ENCODE measurements at regions not wholly inside any gene's neighbourhood (a gene's known extent, or its start where the extent isn't known, plus 50 kb on each side); places are given as distances from the start of the nearest gene placed in this dataset.

- Histone ChIP-seq H3K27ac (no peak overlapping the region), H3K9me3 (no peaks in the 10 kb centered on the region), H3K4me3 (peak overlapping the region in 1 of 8 donors; percentile 2), H3K27me3 (replicated peaks in 1 of 7) (peaks cover 0 to 93% (median 17%) of the 10 kb centered on the region in 7 donors), H3K4me1 (peaks cover 0 to 25% (median 19%) of the 10 kb centered on the region in 6 donors), H3K36me3 (no peaks in the 10 kb centered on the region)
- intact Hi-C loops (cut with DNase I; ENCODE audit: low total_unique reads): no loop called here
- no peak for DNase-seq
- WGBS, 5 donors: 21 to 37% (median 28%) methylated on average over 3 of the region's 3 CpGs
- TF ChIP-seq, protein P1, sequence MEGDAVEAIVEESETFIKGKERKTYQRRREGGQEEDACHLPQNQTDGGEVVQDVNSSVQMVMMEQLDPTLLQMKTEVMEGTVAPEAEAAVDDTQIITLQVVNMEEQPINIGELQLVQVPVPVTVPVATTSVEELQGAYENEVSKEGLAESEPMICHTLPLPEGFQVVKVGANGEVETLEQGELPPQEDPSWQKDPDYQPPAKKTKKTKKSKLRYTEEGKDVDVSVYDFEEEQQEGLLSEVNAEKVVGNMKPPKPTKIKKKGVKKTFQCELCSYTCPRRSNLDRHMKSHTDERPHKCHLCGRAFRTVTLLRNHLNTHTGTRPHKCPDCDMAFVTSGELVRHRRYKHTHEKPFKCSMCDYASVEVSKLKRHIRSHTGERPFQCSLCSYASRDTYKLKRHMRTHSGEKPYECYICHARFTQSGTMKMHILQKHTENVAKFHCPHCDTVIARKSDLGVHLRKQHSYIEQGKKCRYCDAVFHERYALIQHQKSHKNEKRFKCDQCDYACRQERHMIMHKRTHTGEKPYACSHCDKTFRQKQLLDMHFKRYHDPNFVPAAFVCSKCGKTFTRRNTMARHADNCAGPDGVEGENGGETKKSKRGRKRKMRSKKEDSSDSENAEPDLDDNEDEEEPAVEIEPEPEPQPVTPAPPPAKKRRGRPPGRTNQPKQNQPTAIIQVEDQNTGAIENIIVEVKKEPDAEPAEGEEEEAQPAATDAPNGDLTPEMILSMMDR (IDR thresholded peaks at IDR 0.05 in 8 of 11, conservative IDR thresholded peaks at IDR 0.05 in 3 of 11): no peak
- TF ChIP-seq POLR2AphosphoS5 (IDR thresholded peaks at IDR 0.05) (no peak), POLR2A (IDR thresholded peaks at IDR 0.05) (no peak)
Measured at GRCh38 chr6:28656715-28657114, 131.0 kb downstream of the GPX5 start.

GRCh38 chr6:28657381-28657768 lies 131.7 kb downstream of the GPX5 start:
- H3K27me3 ChIP-seq (replicated peaks in 1 of 7): peaks cover 0 to 94% (median 17%) of the 10 kb centered on the region in 7 donors
- no peak for DNase-seq
- intact Hi-C loops (cut with DNase I; ENCODE audit: low total_unique reads): no loop called here
- 3 to 7% (median 3%) methylated on average over 10 of the region's 10 CpGs for WGBS, 5 donors
- peaks cover 0 to 25% (median 19%) of the 10 kb centered on the region in 6 donors for H3K4me1 ChIP-seq
- no peaks in the 10 kb centered on the region for H3K9me3 ChIP-seq
- H3K27ac ChIP-seq: no peak overlapping the region
- no peaks in the 10 kb centered on the region for H3K36me3 ChIP-seq
- H3K4me3 ChIP-seq: peak overlapping the region; percentile 2 to 60 (median 33)
- TF ChIP-seq, protein P1 (IDR thresholded peaks at IDR 0.05 in 8 of 11, conservative IDR thresholded peaks at IDR 0.05 in 3 of 11): no peak
- TF ChIP-seq POLR2A (IDR thresholded peaks at IDR 0.05): no peak
- no peak for TF ChIP-seq POLR2AphosphoS5 (IDR thresholded peaks at IDR 0.05)

- H3K4me3 ChIP-seq: peak overlapping the region; percentile 12 to 60 (median 33)
- no peak for DNase-seq
- H3K27me3 ChIP-seq (replicated peaks in 1 of 7): peaks cover 0 to 91% (median 17%) of the 10 kb centered on the region in 7 donors
- H3K36me3 ChIP-seq: no peaks in the 10 kb centered on the region
- intact Hi-C loops (cut with DNase I; ENCODE audit: low total_unique reads): no loop called here
- H3K9me3 ChIP-seq: no peaks in the 10 kb centered on the region
- no peak overlapping the region for H3K27ac ChIP-seq
- TF ChIP-seq, protein P1 (IDR thresholded peaks at IDR 0.05 in 8 of 11, conservative IDR thresholded peaks at IDR 0.05 in 3 of 11): no peak
- TF ChIP-seq POLR2A (IDR thresholded peaks at IDR 0.05) (no peak), POLR2AphosphoS5 (IDR thresholded peaks at IDR 0.05) (no peak)
- H3K4me1 ChIP-seq: peaks cover 0 to 25% (median 19%) of the 10 kb centered on the region in 6 donors
- WGBS, 5 donors: 2 to 3% (median 2%) methylated on average over 27 of the region's 27 CpGs
Measured at GRCh38 chr6:28657769-28658465, 132.2 kb downstream of the GPX5 start.

DNA sequence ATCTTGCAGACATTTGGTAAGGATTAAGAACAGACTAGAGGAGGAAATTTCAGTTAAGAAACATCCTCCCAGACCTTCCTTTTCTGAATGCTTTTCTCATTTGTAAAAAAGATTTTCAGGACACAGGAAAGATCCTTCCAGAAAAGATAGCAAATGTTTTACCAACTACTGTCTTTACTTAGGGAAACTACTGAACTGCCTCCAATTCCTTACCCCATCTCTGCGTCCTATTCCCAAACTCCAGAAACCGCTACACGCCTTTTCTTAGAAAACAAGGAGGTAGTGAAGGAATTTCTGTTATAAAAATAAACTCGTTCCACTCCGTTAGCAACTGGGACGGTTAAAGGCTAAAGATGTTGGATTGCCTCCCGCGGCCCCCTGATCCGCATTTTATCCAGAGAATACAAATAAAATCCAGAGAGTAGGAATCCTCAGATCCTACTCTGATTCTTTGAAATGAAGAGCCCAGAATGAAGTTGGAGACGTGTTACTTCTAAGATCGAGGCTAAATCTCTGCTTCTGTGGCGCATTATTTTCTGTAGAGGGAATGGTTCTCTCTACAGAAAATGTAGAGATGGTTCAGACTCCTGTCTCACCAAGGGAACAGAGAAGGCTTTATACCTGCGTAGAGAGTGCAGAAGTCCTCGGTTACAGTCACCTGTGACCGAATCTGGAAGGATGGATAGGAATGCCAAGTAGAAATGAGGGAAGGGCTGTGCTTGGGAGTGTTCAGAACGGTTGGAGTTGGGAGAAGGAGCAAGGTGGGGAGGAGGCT lies 133.0 kb downstream of the GPX5 start:
- peaks cover 0 to 94% (median 17%) of the 10 kb centered on the region in 7 donors for H3K27me3 ChIP-seq (replicated peaks in 1 of 7)

More for the DNA sequence above, 133.0 kb downstream of the GPX5 start:
- no peaks in the 10 kb centered on the region for H3K36me3 ChIP-seq
- intact Hi-C loops (cut with DNase I; ENCODE audit: low total_unique reads): no loop called here
- H3K9me3 ChIP-seq: no peaks in the 10 kb centered on the region
- no peak for TF ChIP-seq POLR2A (IDR thresholded peaks at IDR 0.05)
- TF ChIP-seq, protein P1 (IDR thresholded peaks at IDR 0.05 in 8 of 11, conservative IDR thresholded peaks at IDR 0.05 in 3 of 11): no peak
- no peak for TF ChIP-seq POLR2AphosphoS5 (IDR thresholded peaks at IDR 0.05)
- H3K4me1 ChIP-seq: peaks cover 0 to 25% (median 19%) of the 10 kb centered on the region in 6 donors
- 2 to 5% (median 2%) methylated on average over 16 of the region's 16 CpGs for WGBS, 5 donors
- DNase-seq: no peak
- no peak overlapping the region for H3K27ac ChIP-seq
- peak overlapping the region; percentile 12 to 60 (median 33) for H3K4me3 ChIP-seq
